ENCODE measurements at regions not wholly inside any gene's neighbourhood (a gene's known extent, or its start where the extent isn't known, plus 50 kb on each side); places are given as distances from the start of the nearest gene placed in this dataset.

GRCh38 chr7:145633513-145633912, 483.1 kb upstream of the CNTNAP2 start:
- Histone ChIP-seq H3K27me3 (ENCODE audit: control insufficient read depth in 2 of 2, insufficient read depth in 2 of 2, low read length in 2 of 2) (no peaks in the 10 kb centered on the region), H3K4me3 (replicated peaks in 1 of 3; ENCODE audit: low read depth in 2 of 3, low read length in 3 of 3) (no peak overlapping the region), H2AFZ (ENCODE audit: insufficient read depth, low read depth, low read length, poor library complexity, severe bottlenecking) (no peak overlapping the region), H3K27ac (ENCODE audit: low read depth in 1 of 2, low read length in 2 of 2) (no peak overlapping the region), H3K9me3 (replicated peaks in 1 of 2; ENCODE audit: control insufficient read depth in 1 of 2, insufficient read depth in 1 of 2, low read length in 2 of 2) (peaks cover 6 to 7% of the 10 kb centered on the region in 2 donors), H3K4me1 (ENCODE audit: control insufficient read depth in 1 of 2, insufficient read depth in 2 of 2, low read length in 2 of 2) (no peaks in the 10 kb centered on the region), H3K9ac (ENCODE audit: insufficient read depth, low read length, poor library complexity, severe bottlenecking) (no peak overlapping the region), H4K20me1 (ENCODE audit: insufficient read depth, low read length) (no peaks in the 10 kb centered on the region), H3K79me2 (ENCODE audit: insufficient read depth, low read length) (no peaks in the 10 kb centered on the region), H3K4me2 (replicated peaks; ENCODE audit: extremely low read depth, low read length, poor library complexity, severe bottlenecking) (no peak overlapping the region), H3K36me3 (replicated peaks in 1 of 2; ENCODE audit: control insufficient read depth in 1 of 2, insufficient read depth in 2 of 2, low read length in 2 of 2) (no peaks in the 10 kb centered on the region)
- Mint-ChIP-seq H3K36me3 (no peaks in the 10 kb centered on the region), H3K4me1 (no peaks in the 10 kb centered on the region), H3K9me3 (peaks cover 0 to 13% (median 6%) of the 10 kb centered on the region in 7 donors), H3K27me3 (ENCODE audit: low read depth in 3 of 3) (peaks cover 0 to 1% (median 1%) of the 10 kb centered on the region in 3 donors), H3K27ac (no peak overlapping the region), H3K4me3 (no peak overlapping the region)
- intact Hi-C loops (cut with micrococcal nuclease) = no loop called here
- DNase-seq = no peak
- WGBS (ENCODE audit: insufficient coverage) = no CpG with 5 or more reads among the region's 2 CpGs
- TF ChIP-seq CTCF (IDR thresholded peaks at IDR 0.05) = no peak

- no peak overlapping the region for H3K4me3 Mint-ChIP-seq
- WGBS (ENCODE audit: insufficient coverage) = no CpG with 5 or more reads among the region's 1 CpG
- H3K79me2 ChIP-seq (ENCODE audit: insufficient read depth, low read length) = no peaks in the 10 kb centered on the region
- H3K27ac Mint-ChIP-seq = no peak overlapping the region
- no peaks in the 10 kb centered on the region for H3K4me1 Mint-ChIP-seq
- H3K4me1 ChIP-seq (ENCODE audit: control insufficient read depth in 1 of 2, insufficient read depth in 2 of 2, low read length in 2 of 2) = no peaks in the 10 kb centered on the region
- TF ChIP-seq CTCF (IDR thresholded peaks at IDR 0.05) = no peak
- no peak overlapping the region for H2AFZ ChIP-seq (ENCODE audit: insufficient read depth, low read depth, low read length, poor library complexity, severe bottlenecking)
- DNase-seq = no peak
- intact Hi-C loops (cut with micrococcal nuclease) = no loop called here
- no peaks in the 10 kb centered on the region for H3K27me3 ChIP-seq (ENCODE audit: control insufficient read depth in 2 of 2, insufficient read depth in 2 of 2, low read length in 2 of 2)
- no peak overlapping the region for H3K4me3 ChIP-seq (replicated peaks in 1 of 3; ENCODE audit: low read depth in 2 of 3, low read length in 3 of 3)
- no peak overlapping the region for H3K27ac ChIP-seq (ENCODE audit: low read depth in 1 of 2, low read length in 2 of 2)
- H3K9me3 ChIP-seq (replicated peaks in 1 of 2; ENCODE audit: control insufficient read depth in 1 of 2, insufficient read depth in 1 of 2, low read length in 2 of 2) = peaks cover 0 to 3% of the 10 kb centered on the region in 2 donors
- H3K36me3 Mint-ChIP-seq = no peaks in the 10 kb centered on the region
- no peaks in the 10 kb centered on the region for H3K36me3 ChIP-seq (replicated peaks in 1 of 2; ENCODE audit: control insufficient read depth in 1 of 2, insufficient read depth in 2 of 2, low read length in 2 of 2)
- no peaks in the 10 kb centered on the region for H3K27me3 Mint-ChIP-seq (ENCODE audit: low read depth in 3 of 3)
- H4K20me1 ChIP-seq (ENCODE audit: insufficient read depth, low read length) = no peaks in the 10 kb centered on the region
- no peak overlapping the region for H3K9ac ChIP-seq (ENCODE audit: insufficient read depth, low read length, poor library complexity, severe bottlenecking)
- H3K9me3 Mint-ChIP-seq = peaks cover 0 to 8% (median 0%) of the 10 kb centered on the region in 7 donors
- H3K4me2 ChIP-seq (replicated peaks; ENCODE audit: extremely low read depth, low read length, poor library complexity, severe bottlenecking) = no peak overlapping the region
Measured at GRCh38 chr7:145624618-145625017, 492.0 kb upstream of the CNTNAP2 start.
